ENCODE measurements at regions not wholly inside any gene's neighbourhood (a gene's known extent, or its start where the extent isn't known, plus 50 kb on each side); places are given as distances from the start of the nearest gene placed in this dataset.

DNA sequence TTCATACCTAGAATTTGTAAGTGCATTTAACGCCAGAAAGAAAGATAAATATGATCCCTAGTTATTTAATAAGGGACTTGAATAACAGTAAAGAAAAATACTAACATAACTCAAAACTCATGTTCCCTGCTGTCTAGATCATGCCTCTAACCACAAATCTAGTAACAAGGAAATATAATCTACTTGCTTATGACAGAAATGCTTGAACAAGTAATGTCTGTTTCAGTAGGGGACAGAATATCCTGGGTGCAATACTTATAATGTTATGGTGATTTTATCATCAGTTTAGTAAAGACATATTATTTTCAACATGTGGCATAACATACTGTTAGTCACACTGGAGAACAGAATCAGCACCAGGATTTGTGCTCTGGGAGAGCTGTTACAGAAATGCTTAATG, 861.9 kb upstream of the SLITRK1 start:
- TF ChIP-seq POLR2AphosphoS5 (IDR thresholded peaks at IDR 0.05; ENCODE audit: low read depth, low read length) (no peak), TAF1 (IDR thresholded peaks at IDR 0.05; ENCODE audit: borderline replicate concordance, insufficient read depth, low read length) (no peak), FOXP2 (optimal IDR thresholded peaks at IDR 0.05; ENCODE audit: borderline replicate concordance, extremely low read depth, extremely low read length, insufficient read depth) (no peak), SIN3A (IDR thresholded peaks at IDR 0.05; ENCODE audit: borderline replicate concordance, insufficient read depth, low read length) (no peak)
- TF ChIP-seq, protein P1, sequence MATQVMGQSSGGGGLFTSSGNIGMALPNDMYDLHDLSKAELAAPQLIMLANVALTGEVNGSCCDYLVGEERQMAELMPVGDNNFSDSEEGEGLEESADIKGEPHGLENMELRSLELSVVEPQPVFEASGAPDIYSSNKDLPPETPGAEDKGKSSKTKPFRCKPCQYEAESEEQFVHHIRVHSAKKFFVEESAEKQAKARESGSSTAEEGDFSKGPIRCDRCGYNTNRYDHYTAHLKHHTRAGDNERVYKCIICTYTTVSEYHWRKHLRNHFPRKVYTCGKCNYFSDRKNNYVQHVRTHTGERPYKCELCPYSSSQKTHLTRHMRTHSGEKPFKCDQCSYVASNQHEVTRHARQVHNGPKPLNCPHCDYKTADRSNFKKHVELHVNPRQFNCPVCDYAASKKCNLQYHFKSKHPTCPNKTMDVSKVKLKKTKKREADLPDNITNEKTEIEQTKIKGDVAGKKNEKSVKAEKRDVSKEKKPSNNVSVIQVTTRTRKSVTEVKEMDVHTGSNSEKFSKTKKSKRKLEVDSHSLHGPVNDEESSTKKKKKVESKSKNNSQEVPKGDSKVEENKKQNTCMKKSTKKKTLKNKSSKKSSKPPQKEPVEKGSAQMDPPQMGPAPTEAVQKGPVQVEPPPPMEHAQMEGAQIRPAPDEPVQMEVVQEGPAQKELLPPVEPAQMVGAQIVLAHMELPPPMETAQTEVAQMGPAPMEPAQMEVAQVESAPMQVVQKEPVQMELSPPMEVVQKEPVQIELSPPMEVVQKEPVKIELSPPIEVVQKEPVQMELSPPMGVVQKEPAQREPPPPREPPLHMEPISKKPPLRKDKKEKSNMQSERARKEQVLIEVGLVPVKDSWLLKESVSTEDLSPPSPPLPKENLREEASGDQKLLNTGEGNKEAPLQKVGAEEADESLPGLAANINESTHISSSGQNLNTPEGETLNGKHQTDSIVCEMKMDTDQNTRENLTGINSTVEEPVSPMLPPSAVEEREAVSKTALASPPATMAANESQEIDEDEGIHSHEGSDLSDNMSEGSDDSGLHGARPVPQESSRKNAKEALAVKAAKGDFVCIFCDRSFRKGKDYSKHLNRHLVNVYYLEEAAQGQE (IDR thresholded peaks at IDR 0.05; ENCODE audit: insufficient read depth in 1 of 2, low read depth in 2 of 2, low read length in 2 of 2), result no peak
